ENCODE measurements at regions not wholly inside any gene's neighbourhood (a gene's known extent, or its start where the extent isn't known, plus 50 kb on each side); places are given as distances from the start of the nearest gene placed in this dataset.

GRCh38 chr4:107402291-107402690, 317.7 kb downstream of the PAPSS1 start:
- in situ Hi-C loops (cut with HindIII; ENCODE audit: low sequenced_read_pairs): no loop called here

GRCh38 chr4:107392951-107393350, 327.1 kb downstream of the PAPSS1 start:
- H3K4me3 ChIP-seq (ENCODE audit: low read depth, low read length): no peak overlapping the region
- no peak for DNase-seq (ENCODE audit: low read depth)
- in situ Hi-C loops (cut with HindIII; ENCODE audit: low sequenced_read_pairs): no loop called here
- no peak for TF ChIP-seq CTCF (IDR thresholded peaks at IDR 0.05; ENCODE audit: low read depth, low read length, missing control alignments)

More at GRCh38 chr4:107402291-107402690, 317.7 kb downstream of the PAPSS1 start:
- no peak overlapping the region for H3K4me3 ChIP-seq (ENCODE audit: low read depth, low read length)
- TF ChIP-seq CTCF (IDR thresholded peaks at IDR 0.05; ENCODE audit: low read depth, low read length, missing control alignments): no peak
- DNase-seq (ENCODE audit: low read depth): no peak

GRCh38 chr4:107392380-107392779, 327.7 kb downstream of the PAPSS1 start:
- in situ Hi-C loops (cut with HindIII; ENCODE audit: low sequenced_read_pairs): no loop called here
- TF ChIP-seq CTCF (IDR thresholded peaks at IDR 0.05; ENCODE audit: low read depth, low read length, missing control alignments): no peak
- no peak for DNase-seq (ENCODE audit: low read depth)
- no peak overlapping the region for H3K4me3 ChIP-seq (ENCODE audit: low read depth, low read length)

DNA sequence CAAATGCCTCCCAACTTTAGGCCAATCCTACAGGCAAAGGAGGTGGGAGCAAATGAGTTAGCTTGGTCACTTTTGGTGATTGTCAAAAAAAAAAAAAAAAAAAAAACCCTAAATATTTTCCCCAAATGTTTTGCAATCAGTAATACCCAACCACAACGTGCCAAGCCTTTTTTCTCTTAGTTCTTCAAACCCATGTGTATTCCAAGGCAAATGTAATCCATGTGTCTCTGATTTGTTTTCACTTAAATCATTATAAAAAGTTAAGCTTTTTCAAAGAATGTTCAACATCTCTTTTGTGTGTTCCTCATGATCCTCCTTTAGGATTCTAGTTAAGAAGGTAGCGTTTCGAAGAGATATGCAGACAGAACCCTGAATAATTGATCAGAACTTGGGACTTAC, 328.4 kb downstream of the PAPSS1 start:
- no peak for TF ChIP-seq CTCF (IDR thresholded peaks at IDR 0.05; ENCODE audit: low read depth, low read length, missing control alignments)
- H3K4me3 ChIP-seq (ENCODE audit: low read depth, low read length): no peak overlapping the region
- no peak for DNase-seq (ENCODE audit: low read depth)
- in situ Hi-C loops (cut with HindIII; ENCODE audit: low sequenced_read_pairs): no loop called here

- no peak overlapping the region for H3K4me3 ChIP-seq (ENCODE audit: low read depth, low read length)
These were observed 328.9 kb downstream of the PAPSS1 start for GRCh38 chr4:107391009-107391629.

DNA sequence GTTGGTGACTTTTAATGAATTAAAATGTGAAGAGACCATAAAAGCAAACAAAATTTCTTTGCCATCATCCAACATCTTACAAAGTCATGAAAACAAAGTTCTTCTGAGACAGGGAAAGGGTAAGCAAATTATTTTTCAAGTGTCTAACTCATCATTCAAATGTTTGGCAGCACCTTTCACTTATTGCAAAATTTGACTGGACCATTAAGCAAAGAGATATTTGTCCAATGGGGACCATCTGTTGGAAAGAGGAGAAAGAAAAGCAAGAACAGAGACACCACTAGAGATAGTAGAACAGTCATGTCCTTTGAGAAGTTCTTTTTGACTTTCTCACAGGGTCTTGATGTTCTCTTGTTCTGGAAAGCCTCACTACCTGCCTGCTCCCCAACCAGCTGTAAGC, 330.1 kb downstream of the PAPSS1 start:
- no peak for DNase-seq (ENCODE audit: low read depth)
- H3K4me3 ChIP-seq (ENCODE audit: low read depth, low read length): no peak overlapping the region
- TF ChIP-seq CTCF (IDR thresholded peaks at IDR 0.05; ENCODE audit: low read depth, low read length, missing control alignments): no peak
- in situ Hi-C loops (cut with HindIII; ENCODE audit: low sequenced_read_pairs): no loop called here

More at GRCh38 chr4:107391009-107391629, 328.9 kb downstream of the PAPSS1 start:
- in situ Hi-C loops (cut with HindIII; ENCODE audit: low sequenced_read_pairs): no loop called here
- TF ChIP-seq CTCF (IDR thresholded peaks at IDR 0.05; ENCODE audit: low read depth, low read length, missing control alignments): no peak
- no peak for DNase-seq (ENCODE audit: low read depth)
